Activated T-helper 17 cell treated with anti-CD3 and anti-CD28 coated beads, Interleukin-2, amount 50 U/mL, for 72 hours (primary cell): ENCODE measurements at regions not wholly inside any gene's neighbourhood (a gene's known extent, or its start where the extent isn't known, plus 50 kb on each side); places are given as distances from the start of the nearest gene placed in this dataset.
"Not testable (repeated sequence)": the region's sequence is repeated elsewhere in the genome, so short reads cannot be mapped to it uniquely, and the experiment has no call there.

Source experiments
- ATAC-seq: fragments of 150-1000 bp; cut with Tn5 transposase; replicated peaks from 2 replicates; pipeline ENCODE4 v1.10.0; 2021; ENCODE audit warnings: mild to moderate bottlenecking, moderate library complexity
- H3K27ac Mint-ChIP-seq: one replicate; pipeline ENCODE4 v1.8.0; 2022; ENCODE audit warnings: mixed read lengths
- H3K27me3 Mint-ChIP-seq: one replicate; pipeline ENCODE4 v1.8.0; 2022; ENCODE audit warnings: mixed read lengths
- H3K36me3 Mint-ChIP-seq: one replicate; pipeline ENCODE4 v1.8.0; 2022; ENCODE audit warnings: low read depth, mild to moderate bottlenecking, mixed read lengths
- H3K4me1 Mint-ChIP-seq: one replicate; pipeline ENCODE4 v1.8.0; 2022; ENCODE audit warnings: mixed read lengths
- H3K4me3 Mint-ChIP-seq: one replicate; pipeline ENCODE4 v1.8.0; 2022; ENCODE audit warnings: mild to moderate bottlenecking, mixed read lengths
- H3K9me3 Mint-ChIP-seq: one replicate; pipeline ENCODE4 v1.8.0; 2022; ENCODE audit warnings: mixed read lengths

GRCh38 chr3:144865948-144866347 is 894.3 kb downstream of the DIPK2A start:
- no peak for ATAC-seq
- H3K4me3 Mint-ChIP-seq = no peak overlapping the region
- no peaks in the 10 kb centered on the region for H3K36me3 Mint-ChIP-seq
- H3K4me1 Mint-ChIP-seq = no peaks in the 10 kb centered on the region
- H3K27me3 Mint-ChIP-seq = no peaks in the 10 kb centered on the region
- peaks cover 7% of the 10 kb centered on the region for H3K9me3 Mint-ChIP-seq
- H3K27ac Mint-ChIP-seq = no peak overlapping the region

GRCh38 chr3:144866476-144866875 is 894.9 kb downstream of the DIPK2A start:
- Mint-ChIP-seq H3K4me3 (no peak overlapping the region), H3K27me3 (no peaks in the 10 kb centered on the region), H3K27ac (no peak overlapping the region), H3K9me3 (peaks cover 7% of the 10 kb centered on the region), H3K4me1 (no peaks in the 10 kb centered on the region), H3K36me3 (no peaks in the 10 kb centered on the region)
- ATAC-seq = no peak

- Mint-ChIP-seq H3K4me3 (no peak overlapping the region), H3K36me3 (no peaks in the 10 kb centered on the region), H3K4me1 (no peaks in the 10 kb centered on the region), H3K9me3 (peaks cover 7% of the 10 kb centered on the region), H3K27ac (no peak overlapping the region), H3K27me3 (no peaks in the 10 kb centered on the region)
- ATAC-seq = no peak
Measured at GRCh38 chr3:144868506-144868905, 896.9 kb downstream of the DIPK2A start.

GRCh38 chr3:144873066-144873465 is 901.4 kb downstream of the DIPK2A start:
- peaks cover 5% of the 10 kb centered on the region for H3K9me3 Mint-ChIP-seq
- H3K4me1 Mint-ChIP-seq = no peaks in the 10 kb centered on the region
- no peak for ATAC-seq
- no peaks in the 10 kb centered on the region for H3K27me3 Mint-ChIP-seq
- H3K36me3 Mint-ChIP-seq = no peaks in the 10 kb centered on the region
- no peak overlapping the region for H3K4me3 Mint-ChIP-seq
- no peak overlapping the region for H3K27ac Mint-ChIP-seq

GRCh38 chr3:144875211-144875610 is 903.6 kb downstream of the DIPK2A start:
- H3K36me3 Mint-ChIP-seq = no peaks in the 10 kb centered on the region
- no peaks in the 10 kb centered on the region for H3K27me3 Mint-ChIP-seq
- no peak for ATAC-seq
- H3K27ac Mint-ChIP-seq = no peak overlapping the region
- H3K9me3 Mint-ChIP-seq = peaks cover 2% of the 10 kb centered on the region
- H3K4me3 Mint-ChIP-seq = no peak overlapping the region
- no peaks in the 10 kb centered on the region for H3K4me1 Mint-ChIP-seq

- Mint-ChIP-seq H3K27me3 (no peaks in the 10 kb centered on the region), H3K4me3 (no peak overlapping the region), H3K36me3 (no peaks in the 10 kb centered on the region), H3K9me3 (peaks cover 4% of the 10 kb centered on the region), H3K4me1 (no peaks in the 10 kb centered on the region), H3K27ac (no peak overlapping the region)
- ATAC-seq = no peak
Measured at GRCh38 chr3:144877356-144877755, 905.7 kb downstream of the DIPK2A start.

- Mint-ChIP-seq H3K36me3 (no peaks in the 10 kb centered on the region), H3K4me1 (no peaks in the 10 kb centered on the region), H3K27me3 (no peaks in the 10 kb centered on the region), H3K4me3 (no peak overlapping the region), H3K27ac (no peak overlapping the region), H3K9me3 (peaks cover 4% of the 10 kb centered on the region)
- ATAC-seq = no peak
Measured at GRCh38 chr3:144879701-144880100, 908.1 kb downstream of the DIPK2A start.

GRCh38 chr3:144893980-144894379 is 922.4 kb downstream of the DIPK2A start:
- no peaks in the 10 kb centered on the region for H3K36me3 Mint-ChIP-seq
- no peak overlapping the region for H3K27ac Mint-ChIP-seq
- H3K9me3 Mint-ChIP-seq = no peaks in the 10 kb centered on the region
- no peak for ATAC-seq
- H3K27me3 Mint-ChIP-seq = no peaks in the 10 kb centered on the region
- no peak overlapping the region for H3K4me3 Mint-ChIP-seq
- no peaks in the 10 kb centered on the region for H3K4me1 Mint-ChIP-seq

- no peak for ATAC-seq
- Mint-ChIP-seq H3K4me1 (no peaks in the 10 kb centered on the region), H3K4me3 (no peak overlapping the region), H3K9me3 (no peaks in the 10 kb centered on the region), H3K36me3 (no peaks in the 10 kb centered on the region), H3K27me3 (no peaks in the 10 kb centered on the region), H3K27ac (no peak overlapping the region)
Measured at GRCh38 chr3:144894576-144894975, 923.0 kb downstream of the DIPK2A start.

GRCh38 chr3:144900366-144900765 is 928.7 kb downstream of the DIPK2A start:
- no peak overlapping the region for H3K27ac Mint-ChIP-seq
- no peaks in the 10 kb centered on the region for H3K36me3 Mint-ChIP-seq
- H3K4me1 Mint-ChIP-seq = no peaks in the 10 kb centered on the region
- H3K9me3 Mint-ChIP-seq = peaks cover 8% of the 10 kb centered on the region
- no peak overlapping the region for H3K4me3 Mint-ChIP-seq
- no peak for ATAC-seq
- no peaks in the 10 kb centered on the region for H3K27me3 Mint-ChIP-seq

GRCh38 chr3:144907581-144907980 is 936.0 kb downstream of the DIPK2A start:
- H3K9me3 Mint-ChIP-seq, H3K36me3 Mint-ChIP-seq, H3K4me3 Mint-ChIP-seq, H3K4me1 Mint-ChIP-seq, ATAC-seq, H3K27ac Mint-ChIP-seq, H3K27me3 Mint-ChIP-seq: not testable (repeated sequence)

GRCh38 chr3:144912968-144913367 is 941.3 kb downstream of the DIPK2A start:
- Mint-ChIP-seq H3K4me1 (no peaks in the 10 kb centered on the region), H3K36me3 (no peaks in the 10 kb centered on the region), H3K27me3 (no peaks in the 10 kb centered on the region), H3K4me3 (no peak overlapping the region), H3K27ac (no peak overlapping the region), H3K9me3 (no peaks in the 10 kb centered on the region)
- no peak for ATAC-seq

GRCh38 chr3:144915202-144915601 is 943.6 kb downstream of the DIPK2A start:
- no peaks in the 10 kb centered on the region for H3K27me3 Mint-ChIP-seq
- H3K27ac Mint-ChIP-seq = no peak overlapping the region
- H3K9me3 Mint-ChIP-seq = no peaks in the 10 kb centered on the region
- H3K4me1 Mint-ChIP-seq = no peaks in the 10 kb centered on the region
- H3K4me3 Mint-ChIP-seq = no peak overlapping the region
- no peaks in the 10 kb centered on the region for H3K36me3 Mint-ChIP-seq
- no peak for ATAC-seq

GRCh38 chr3:144921710-144922109 is 950.1 kb downstream of the DIPK2A start:
- peaks cover 3% of the 10 kb centered on the region for H3K9me3 Mint-ChIP-seq
- H3K36me3 Mint-ChIP-seq = no peaks in the 10 kb centered on the region
- H3K4me3 Mint-ChIP-seq = no peak overlapping the region
- ATAC-seq = no peak
- no peaks in the 10 kb centered on the region for H3K27me3 Mint-ChIP-seq
- H3K27ac Mint-ChIP-seq = no peak overlapping the region
- H3K4me1 Mint-ChIP-seq = no peaks in the 10 kb centered on the region

GRCh38 chr3:144923046-144923775 is 951.6 kb downstream of the DIPK2A start:
- Mint-ChIP-seq H3K9me3 (peaks cover 3% of the 10 kb centered on the region), H3K4me1 (no peaks in the 10 kb centered on the region), H3K4me3 (no peak overlapping the region), H3K27me3 (no peaks in the 10 kb centered on the region), H3K36me3 (no peaks in the 10 kb centered on the region), H3K27ac (no peak overlapping the region)
- ATAC-seq = no peak

GRCh38 chr3:144930431-144930830 is 958.8 kb downstream of the DIPK2A start:
- Mint-ChIP-seq H3K27me3 (no peaks in the 10 kb centered on the region), H3K4me1 (no peaks in the 10 kb centered on the region), H3K4me3 (no peak overlapping the region), H3K9me3 (peaks cover 17% of the 10 kb centered on the region), H3K27ac (no peak overlapping the region), H3K36me3 (no peaks in the 10 kb centered on the region)
- ATAC-seq = no peak
